Esophagus muscularis mucosa (tissue), 4 donors: ENCODE measurements at regions not wholly inside any gene's neighbourhood (a gene's known extent, or its start where the extent isn't known, plus 50 kb on each side); places are given as distances from the start of the nearest gene placed in this dataset.

ENCODE experiments used
- DNase-seq: peaks from one replicate; pipeline ENCODE4 v3.0.0-alpha.2; 2017; ENCODE audit errors: extremely low spot score
- H3K27ac ChIP-seq, 4 donors: fragments of 200-600 bp; sonication (generic); replicated peaks in 1 of 4; 1 replicate in 3 of 4; 2 replicates in 1 of 4; pipeline ENCODE4 v1.5.1; 2016 to 2019; ENCODE audit warnings: mild to moderate bottlenecking in 1 of 4
- H3K27me3 ChIP-seq, 4 donors: fragments of 200-600 bp; sonication (generic); one replicate each; pipeline versions ENCODE4 v1.5.1 to v1.6.0; 2016 to 2019
- H3K36me3 ChIP-seq, 4 donors: fragments of 200-600 bp; sonication (generic); one replicate each; pipeline ENCODE4 v1.5.1; 2016 to 2019
- H3K4me1 ChIP-seq, 4 donors: fragments of 200-600 bp; sonication (generic); one replicate each; pipeline ENCODE4 v1.5.1; 2016 to 2019
- H3K4me3 ChIP-seq, 4 donors: fragments of 200-600 bp; sonication (generic); 1 replicate in 2 of 4; 2 replicates in 2 of 4; pipeline ENCODE4 v1.5.1; 2016 to 2019; ENCODE audit warnings: mild to moderate bottlenecking in 4 of 4, moderate library complexity in 1 of 4
- H3K9me3 ChIP-seq, 4 donors: fragments of 200-600 bp; sonication (generic); 1 replicate in 3 of 4; 2 replicates in 1 of 4; pipeline ENCODE4 v1.5.1; 2016 to 2019
- CTCF ChIP-seq, 3 experiments: fragments of 200-600 bp in 2 of 3; fragments of 450-650 bp in 1 of 3; sonication (generic) in 2 of 3; IDR thresholded peaks; one replicate each; pipeline ENCODE4 v1.5.1; 2017 to 2019; ENCODE audit warnings: antibody characterized with exemption in 3 of 3, mild to moderate bottlenecking in 2 of 3, moderate library complexity in 1 of 3
- EP300 ChIP-seq: sonication (generic); formaldehyde crosslinking; IDR thresholded peaks from one replicate; pipeline ENCODE4 v1.6.1; 2017; ENCODE audit warnings: antibody characterized with exemption
- POLR2A ChIP-seq: fragments of 450-650 bp; IDR thresholded peaks from one replicate; pipeline ENCODE4 v1.6.1; 2017; ENCODE audit warnings: antibody characterized with exemption, moderate library complexity, mild to moderate bottlenecking, low read depth
- POLR2AphosphoS5 ChIP-seq, 2 donors: sonication (generic); formaldehyde crosslinking; IDR thresholded peaks; one replicate each; pipeline ENCODE4 v1.6.1; 2017; ENCODE audit warnings: antibody characterized with exemption in 2 of 2
- WGBS: methylation state at CpG from one replicate; pipeline ENCODE4 v1.1.5; 2018; 5-methylcytosine and 5-hydroxymethylcytosine counted together
- intact Hi-C: fragments of 100-400 bp; cut with DNase I; formaldehyde crosslinking; loops from one replicate; pipeline ENCODE4 v1.15.1; 2023

GRCh38 chr7:119127706-119128105 lies 903.2 kb downstream of the ANKRD7 start:
- no peaks in the 10 kb centered on the region for H3K9me3 ChIP-seq
- no peak for TF ChIP-seq POLR2A
- no peak for TF ChIP-seq CTCF (IDR thresholded peaks at IDR 0.05)

GRCh38 chr7:119132436-119132835 lies 907.9 kb downstream of the ANKRD7 start:
- H3K27ac ChIP-seq: no peak overlapping the region
- H3K9me3 ChIP-seq: peaks cover 0 to 4% (median 0%) of the 10 kb centered on the region in 4 donors
- no peak for TF ChIP-seq CTCF (IDR thresholded peaks at IDR 0.05)
- TF ChIP-seq EP300: no peak
- TF ChIP-seq POLR2AphosphoS5 (IDR thresholded peaks at IDR 0.05): no peak
- TF ChIP-seq POLR2A: no peak
- DNase-seq: no peak
- H3K36me3 ChIP-seq: no peaks in the 10 kb centered on the region
- intact Hi-C loops: no loop called here
- no peak overlapping the region for H3K4me3 ChIP-seq
- no peaks in the 10 kb centered on the region for H3K27me3 ChIP-seq
- no peaks in the 10 kb centered on the region for H3K4me1 ChIP-seq

More at GRCh38 chr7:119127706-119128105, 903.2 kb downstream of the ANKRD7 start:
- no peak overlapping the region for H3K4me3 ChIP-seq
- DNase-seq: no peak
- H3K4me1 ChIP-seq: no peaks in the 10 kb centered on the region
- intact Hi-C loops: no loop called here
- no peaks in the 10 kb centered on the region for H3K36me3 ChIP-seq
- WGBS: 81% methylated on average over 3 of the region's 3 CpGs
- no peak overlapping the region for H3K27ac ChIP-seq
- H3K27me3 ChIP-seq: no peaks in the 10 kb centered on the region

GRCh38 chr7:119167431-119167830 lies 942.9 kb downstream of the ANKRD7 start:
- 79% methylated on average over 1 of the region's 1 CpG for WGBS
- TF ChIP-seq EP300 (no peak), POLR2A (no peak), POLR2AphosphoS5 (IDR thresholded peaks at IDR 0.05) (no peak), CTCF (IDR thresholded peaks at IDR 0.05) (no peak)
- intact Hi-C loops: no loop called here

GRCh38 chr7:119172043-119172442 lies 947.5 kb downstream of the ANKRD7 start:
- 70% methylated on average over 5 of the region's 5 CpGs for WGBS
- Histone ChIP-seq H3K4me3 (no peak overlapping the region), H3K27ac (no peak overlapping the region), H3K4me1 (no peaks in the 10 kb centered on the region), H3K9me3 (peaks cover 0 to 10% (median 5%) of the 10 kb centered on the region in 4 donors), H3K27me3 (no peaks in the 10 kb centered on the region), H3K36me3 (no peaks in the 10 kb centered on the region)
- no peak for DNase-seq
- TF ChIP-seq POLR2AphosphoS5 (IDR thresholded peaks at IDR 0.05) (no peak), EP300 (no peak), POLR2A (no peak), CTCF (IDR thresholded peaks at IDR 0.05) (no peak)
- intact Hi-C loops: no loop called here

More at GRCh38 chr7:119167431-119167830, 942.9 kb downstream of the ANKRD7 start:
- DNase-seq: no peak
- Histone ChIP-seq H3K27me3 (no peaks in the 10 kb centered on the region), H3K4me1 (no peaks in the 10 kb centered on the region), H3K4me3 (no peak overlapping the region), H3K36me3 (no peaks in the 10 kb centered on the region), H3K9me3 (peaks cover 0 to 15% (median 5%) of the 10 kb centered on the region in 4 donors), H3K27ac (no peak overlapping the region)

GRCh38 chr7:119175911-119176627 lies 951.6 kb downstream of the ANKRD7 start:
- peak in 2 of 3 experiments; percentile 45 to 57 for TF ChIP-seq CTCF (IDR thresholded peaks at IDR 0.05)
- TF ChIP-seq POLR2AphosphoS5 (IDR thresholded peaks at IDR 0.05): no peak
- TF ChIP-seq EP300: no peak
- 14% methylated on average over 6 of the region's 6 CpGs for WGBS
- intact Hi-C loops: no loop called here
- no peak overlapping the region for H3K4me3 ChIP-seq
- DNase-seq: no peak
- H3K27me3 ChIP-seq: no peaks in the 10 kb centered on the region
- H3K4me1 ChIP-seq: no peaks in the 10 kb centered on the region
- H3K36me3 ChIP-seq: no peaks in the 10 kb centered on the region
- no peaks in the 10 kb centered on the region for H3K9me3 ChIP-seq
- H3K27ac ChIP-seq: no peak overlapping the region
